Activated T-cell treated with anti-CD3 and anti-CD28 coated beads, Interleukin-2, amount 50 U/mL, for 48 hours (primary cell): ENCODE measurements at regions not wholly inside any gene's neighbourhood (a gene's known extent, or its start where the extent isn't known, plus 50 kb on each side); places are given as distances from the start of the nearest gene placed in this dataset.
"Not testable (repeated sequence)": the region's sequence is repeated elsewhere in the genome, so short reads cannot be mapped to it uniquely, and the experiment has no call there.

Experiments
- DNase-seq, 2 experiments: peaks; one replicate each; pipeline ENCODE4 v3.0.0-alpha.2; 2020

DNA sequence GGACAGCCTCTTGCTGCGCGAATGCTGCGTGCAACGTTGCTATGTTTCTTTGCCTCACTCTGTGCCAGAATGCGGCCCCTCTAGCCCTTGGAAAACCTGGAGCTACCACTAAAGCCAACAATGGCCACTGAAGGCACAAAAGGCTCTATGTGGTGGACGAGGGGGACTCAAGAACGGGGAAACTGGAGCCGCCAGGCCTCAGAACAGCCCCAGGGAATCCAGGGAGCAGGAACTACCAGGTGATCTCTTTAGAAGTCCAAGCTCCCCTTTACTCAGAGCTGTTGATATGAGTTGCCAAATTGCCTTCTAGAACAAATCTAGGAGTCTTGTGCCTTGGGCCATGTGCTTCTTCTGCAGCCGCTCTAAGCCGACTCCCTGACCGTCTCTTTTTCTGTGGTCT lies 113.8 kb upstream of the ERRFI1 start:
- DNase-seq: no peak

DNA sequence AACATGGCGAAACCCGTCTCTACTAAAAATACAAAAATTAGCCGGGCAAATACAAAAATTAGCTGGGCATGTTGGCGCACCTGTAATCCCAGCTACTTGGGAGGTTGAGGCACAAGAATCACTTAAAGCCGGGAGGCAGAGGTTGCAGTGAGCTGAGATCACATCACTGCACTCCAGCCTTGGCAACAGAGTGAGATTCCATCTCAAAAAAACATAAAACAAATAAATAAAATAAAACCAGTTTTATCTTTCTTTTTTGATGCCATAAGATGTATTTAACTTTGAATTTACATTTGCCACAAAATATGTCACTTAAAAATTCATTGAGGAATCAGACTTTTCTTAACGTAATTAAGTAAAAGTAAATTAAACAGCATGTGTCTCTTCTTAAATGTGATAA lies 113.3 kb upstream of the ERRFI1 start:
- no peak for DNase-seq

DNA sequence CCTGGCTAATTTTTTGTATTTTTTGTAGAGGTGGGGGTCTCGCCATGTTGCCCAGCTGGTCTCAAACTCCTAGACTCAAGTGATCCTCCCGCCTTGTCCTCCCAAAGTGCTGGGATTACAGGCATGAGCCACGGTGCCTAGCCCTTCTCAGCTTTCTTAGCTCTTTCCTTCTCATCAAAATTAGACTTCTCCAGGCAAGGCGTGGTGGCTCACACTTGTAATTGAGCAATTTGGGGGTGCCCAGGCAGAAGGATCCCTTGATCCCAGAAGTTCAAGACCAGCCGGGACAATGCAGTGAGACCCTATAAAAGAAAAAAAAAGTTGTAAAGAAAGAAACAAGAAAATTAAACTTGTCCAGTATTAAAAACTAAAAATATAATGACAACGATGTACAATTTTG lies 112.6 kb upstream of the ERRFI1 start:
- no peak for DNase-seq

DNA sequence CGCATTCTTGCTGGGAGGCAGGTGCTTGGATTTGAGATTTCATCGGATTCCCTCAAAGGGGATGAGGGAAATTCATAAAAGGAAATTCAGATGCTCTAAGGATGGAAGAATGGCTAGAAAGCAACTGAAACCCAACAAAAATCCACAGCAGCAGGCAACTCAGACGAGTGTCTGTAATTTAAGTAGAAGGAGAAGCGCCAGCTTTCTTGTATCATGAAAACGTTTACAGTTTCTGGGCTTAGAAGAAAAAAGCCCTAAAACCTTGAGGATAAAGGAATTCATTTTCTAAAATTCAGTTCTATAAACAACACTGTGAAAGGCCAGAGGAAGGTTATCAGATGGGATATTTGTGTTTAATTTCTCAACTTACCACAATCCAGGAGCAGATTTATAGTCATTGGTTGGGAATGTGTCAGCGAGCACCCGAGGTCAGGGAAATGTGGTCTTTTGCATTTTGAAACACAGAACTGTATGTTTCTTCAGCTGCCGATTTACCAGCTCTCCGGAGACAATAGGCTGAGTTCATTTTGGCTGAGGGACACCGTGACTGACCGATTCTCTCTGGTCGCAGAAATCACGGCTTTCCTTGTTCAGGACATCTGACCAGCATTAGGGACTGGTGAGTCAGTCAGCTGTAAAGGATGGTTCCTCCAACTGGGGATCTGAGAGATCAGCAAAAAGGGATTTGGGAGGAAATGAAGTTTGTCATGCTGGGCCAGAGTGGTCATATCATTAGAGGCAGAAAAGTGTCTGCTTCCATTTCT lies 111.6 kb upstream of the ERRFI1 start:
- no peak for DNase-seq

DNA sequence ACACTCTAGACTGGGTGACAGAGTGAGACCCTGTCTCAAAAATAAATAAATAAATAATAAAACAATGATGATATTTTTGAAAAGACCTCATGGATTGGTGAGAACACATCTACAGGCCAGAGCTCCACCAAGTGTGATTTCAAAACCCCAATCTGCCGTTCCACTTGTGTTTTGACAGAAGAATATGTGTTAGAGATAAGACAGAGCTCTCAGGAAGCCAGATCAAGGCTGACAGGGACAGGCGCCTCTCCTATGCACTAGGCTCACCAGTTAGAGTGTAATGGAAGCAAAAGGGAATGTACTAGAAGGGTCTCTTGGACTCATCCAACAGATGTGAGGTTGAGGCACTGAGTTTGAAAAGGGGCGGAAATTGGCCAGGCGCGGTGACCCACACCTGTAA lies 110.7 kb upstream of the ERRFI1 start:
- no peak for DNase-seq

DNA sequence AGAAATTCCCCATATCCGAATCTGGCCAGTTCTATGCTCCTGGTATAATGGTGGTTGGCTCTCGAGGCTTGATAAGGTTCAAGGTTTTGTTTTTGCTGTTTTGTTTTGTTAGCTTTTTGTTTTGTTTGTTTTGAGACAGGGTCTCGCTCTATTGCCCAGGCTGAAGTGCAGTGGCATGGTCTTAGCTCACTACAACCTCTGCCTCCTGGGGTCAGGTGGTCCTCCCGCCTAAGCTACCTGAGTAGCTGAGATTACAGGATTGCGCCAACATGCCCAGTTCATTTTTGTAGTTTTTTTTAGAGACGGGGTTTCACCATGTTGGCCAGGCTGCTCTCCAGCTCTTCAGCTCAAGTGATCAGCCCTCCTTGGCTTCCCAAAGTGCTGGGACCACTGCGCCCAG lies 109.1 kb upstream of the ERRFI1 start:
- DNase-seq: no peak

DNA sequence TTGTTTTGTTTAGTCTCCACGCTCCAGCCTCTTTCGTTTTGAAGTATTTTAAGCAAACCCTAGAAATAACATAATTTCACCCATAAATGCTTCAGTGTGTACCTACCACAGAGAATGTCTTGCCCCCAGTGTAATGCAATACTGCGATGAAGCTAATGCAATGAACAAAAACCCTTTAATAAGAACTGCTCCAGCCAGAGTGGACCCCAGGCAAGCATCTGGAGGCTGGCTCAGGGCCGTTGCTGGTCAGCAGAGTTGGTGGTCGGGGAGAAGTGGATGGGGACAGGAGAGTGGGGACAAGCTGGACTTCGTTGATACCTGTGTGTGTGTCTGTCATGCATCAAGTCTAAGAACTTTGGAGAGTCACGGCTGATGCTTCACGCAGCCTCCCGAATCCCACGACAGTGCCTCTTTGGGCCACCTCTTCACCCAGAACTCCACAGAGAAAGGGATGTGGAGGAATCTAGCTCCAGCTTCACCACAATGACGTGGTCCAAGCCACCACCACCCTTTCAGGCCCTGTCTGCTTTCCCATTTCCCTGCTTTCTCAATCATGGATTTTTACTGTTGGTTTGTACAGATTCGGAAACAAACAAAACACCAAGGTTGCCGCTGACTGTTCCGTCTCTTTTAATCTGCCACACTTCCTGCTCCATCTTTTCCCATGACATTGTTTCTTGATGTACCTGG lies 108.6 kb upstream of the ERRFI1 start:
- no peak for DNase-seq

DNA sequence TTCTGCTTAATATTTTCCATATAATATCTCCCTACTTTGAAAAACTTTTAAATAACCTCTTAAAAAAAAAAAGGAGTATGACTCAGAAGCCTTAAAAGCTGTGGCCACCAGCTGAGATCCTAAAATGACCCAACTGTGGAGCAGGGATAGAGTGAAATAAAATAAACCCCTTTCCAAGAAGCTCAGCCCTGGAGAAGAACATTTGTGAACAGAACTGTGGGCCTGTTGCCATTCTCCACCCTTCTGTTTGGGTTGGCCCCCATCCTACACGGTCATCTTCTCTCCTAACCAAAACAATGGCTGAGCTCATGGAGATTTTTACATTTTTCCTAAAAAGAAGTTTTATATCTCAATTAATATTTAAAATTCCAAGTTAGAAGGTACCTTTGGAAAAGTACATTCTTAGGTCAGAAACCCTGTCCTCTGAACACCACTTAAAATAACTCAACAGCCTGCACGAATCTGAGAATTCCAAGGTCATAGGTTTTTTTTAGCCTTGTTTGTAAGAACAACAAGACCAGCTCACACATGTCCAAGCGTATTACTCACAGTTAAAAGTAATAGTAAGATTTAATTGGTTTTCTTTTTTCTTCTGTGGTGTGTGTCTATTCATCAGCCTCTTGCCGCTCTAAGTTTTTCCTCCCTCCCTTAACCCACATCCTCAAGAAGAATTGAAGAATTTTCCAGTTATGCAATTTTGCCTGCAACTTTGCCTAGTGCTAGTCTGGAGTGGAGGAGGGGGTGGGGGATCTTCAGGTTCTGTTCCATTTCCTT lies 107.7 kb upstream of the ERRFI1 start:
- DNase-seq: no peak

DNA sequence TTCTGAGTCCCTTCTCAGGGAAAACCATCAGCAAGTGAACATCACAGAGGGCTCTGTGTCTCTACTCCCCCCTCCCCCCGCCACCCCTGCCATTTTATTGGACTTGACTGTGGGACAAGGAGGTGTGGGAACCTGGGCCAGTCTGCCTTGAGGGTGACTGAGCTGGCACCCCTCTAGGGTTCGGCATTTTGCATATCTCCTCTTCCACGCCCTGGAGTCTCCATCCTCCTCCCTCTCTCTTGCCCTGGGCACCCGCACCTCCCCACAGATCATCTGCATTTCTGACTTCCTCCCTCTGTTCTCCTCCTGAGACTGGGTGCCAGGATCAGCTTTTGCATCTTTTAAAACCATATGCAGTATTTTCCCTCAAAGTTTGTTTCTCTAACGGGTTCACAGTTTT lies 107.1 kb upstream of the ERRFI1 start:
- DNase-seq: no peak

DNA sequence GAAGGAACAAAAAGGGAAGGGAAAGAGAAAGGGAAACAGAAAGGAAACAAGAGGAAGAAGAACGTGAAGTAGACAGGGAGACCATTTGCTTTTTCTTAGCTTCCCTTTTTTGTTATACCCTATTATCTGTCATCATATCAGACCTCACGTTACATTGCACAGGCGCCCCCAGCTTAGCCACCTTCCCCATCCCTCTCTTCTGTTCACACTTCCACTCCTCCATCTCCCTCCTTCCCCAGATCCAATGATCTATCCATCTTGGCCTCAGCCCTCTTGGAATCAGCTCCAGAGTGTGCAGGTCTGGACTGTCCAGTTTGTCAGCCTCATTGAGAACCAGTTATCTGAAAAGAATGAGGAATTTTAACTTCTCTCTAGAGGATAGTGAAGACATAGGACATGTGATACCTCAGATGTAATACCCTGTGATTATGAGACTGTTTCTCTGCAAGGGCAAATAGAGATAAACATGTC lies 101.1 kb upstream of the ERRFI1 start:
- DNase-seq: no peak

DNA sequence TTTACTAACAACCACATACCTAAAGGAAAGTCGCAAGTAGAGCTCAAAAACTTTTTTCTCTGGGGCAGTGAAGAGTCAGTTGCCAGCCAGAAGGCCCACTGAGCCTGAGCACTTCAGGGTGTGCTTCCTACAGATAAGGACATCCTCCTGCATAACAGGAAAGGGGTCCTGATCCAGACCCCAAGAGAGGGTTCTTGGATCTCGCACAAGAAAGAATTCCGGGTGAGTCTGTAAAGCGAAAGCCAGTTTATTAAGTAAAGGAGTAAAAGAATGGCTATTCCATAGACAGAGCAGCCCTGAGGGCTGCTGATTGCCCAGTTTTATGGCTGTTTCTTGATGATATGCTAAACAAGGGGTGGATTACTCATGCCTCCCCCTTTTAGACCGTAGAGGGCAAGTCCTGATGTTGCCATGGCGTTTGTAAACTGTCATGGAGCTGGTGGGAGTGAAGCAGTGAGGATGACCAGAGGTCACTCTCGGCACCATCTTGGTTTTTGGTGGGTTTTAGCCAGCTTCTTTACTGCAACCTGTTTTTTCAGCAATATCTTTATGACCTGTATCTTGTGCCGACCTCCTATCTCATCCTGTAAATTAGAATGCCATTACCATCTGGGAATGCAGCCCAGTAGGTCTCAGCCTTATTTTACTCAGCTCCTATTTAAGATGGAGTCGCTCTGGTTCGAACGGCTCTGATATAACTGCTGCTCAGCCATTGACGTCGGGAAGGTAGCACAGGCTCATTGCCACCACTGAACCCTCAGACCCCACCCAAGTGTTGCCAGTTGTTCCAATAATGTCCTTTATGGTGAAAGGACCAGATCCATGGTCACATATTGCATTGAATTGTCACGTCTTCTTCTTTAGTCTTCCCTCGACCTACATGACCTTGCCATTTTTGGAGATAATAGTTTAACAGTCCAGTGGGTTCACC lies 96.6 kb upstream of the ERRFI1 start:
- no peak for DNase-seq

DNA sequence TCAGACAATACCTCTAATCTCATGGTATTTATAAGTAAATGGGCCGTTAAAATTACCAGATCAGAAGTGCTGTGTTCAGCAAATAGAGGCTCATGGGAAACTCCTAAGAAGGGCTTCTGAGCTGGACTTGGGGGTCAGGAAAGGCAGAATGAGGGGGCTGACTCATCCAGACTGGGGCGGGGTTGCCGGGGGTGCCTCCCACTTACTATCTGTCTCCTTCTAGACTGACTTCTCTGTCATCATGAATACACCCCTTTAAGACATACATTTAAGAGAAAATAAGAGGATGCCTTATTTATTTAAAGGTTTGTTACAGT lies 96.0 kb upstream of the ERRFI1 start:
- no peak for DNase-seq

DNA sequence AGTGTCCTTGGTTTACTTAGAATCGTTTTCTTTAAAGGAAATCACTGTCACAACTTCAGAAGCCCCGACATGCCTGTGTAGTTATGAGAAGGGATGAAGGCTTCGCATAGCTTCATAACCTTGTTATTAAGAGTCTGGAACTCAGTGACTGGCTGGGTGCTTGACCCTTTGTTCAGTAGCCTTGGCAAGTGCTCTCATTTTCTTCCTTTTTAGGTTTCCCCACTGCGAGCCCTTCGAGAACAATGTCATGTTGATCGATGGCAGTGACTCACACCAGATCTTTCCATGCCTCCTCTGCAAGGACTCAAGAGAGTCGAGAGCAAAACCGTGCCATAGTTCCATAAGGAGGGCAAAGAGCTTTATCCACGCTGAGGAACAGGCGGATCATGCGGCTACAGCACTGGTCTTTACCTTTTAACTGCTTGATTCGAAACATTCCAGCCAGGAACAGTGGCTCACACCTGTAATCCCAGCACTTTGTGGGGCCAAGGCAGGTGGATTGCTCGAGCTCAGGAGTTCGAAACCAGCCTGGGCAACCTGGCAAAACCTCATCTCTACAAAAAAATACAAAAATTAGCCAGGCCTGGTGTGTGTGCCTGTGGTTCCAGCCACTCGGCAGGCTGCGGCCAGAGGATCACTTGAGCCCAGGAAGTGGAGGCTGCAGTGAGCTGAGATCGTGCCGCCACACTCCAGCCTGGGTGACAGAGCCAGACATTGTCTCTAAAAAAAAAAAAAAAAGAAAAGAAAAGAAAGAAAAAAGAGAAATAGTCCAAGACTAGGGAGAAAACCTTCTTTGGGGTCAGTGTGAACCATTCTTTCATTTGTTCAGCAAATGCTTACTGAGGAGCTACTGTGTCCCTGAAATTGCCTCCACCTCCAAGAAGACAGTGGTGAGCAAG lies 95.4 kb upstream of the ERRFI1 start:
- no peak for DNase-seq

DNA sequence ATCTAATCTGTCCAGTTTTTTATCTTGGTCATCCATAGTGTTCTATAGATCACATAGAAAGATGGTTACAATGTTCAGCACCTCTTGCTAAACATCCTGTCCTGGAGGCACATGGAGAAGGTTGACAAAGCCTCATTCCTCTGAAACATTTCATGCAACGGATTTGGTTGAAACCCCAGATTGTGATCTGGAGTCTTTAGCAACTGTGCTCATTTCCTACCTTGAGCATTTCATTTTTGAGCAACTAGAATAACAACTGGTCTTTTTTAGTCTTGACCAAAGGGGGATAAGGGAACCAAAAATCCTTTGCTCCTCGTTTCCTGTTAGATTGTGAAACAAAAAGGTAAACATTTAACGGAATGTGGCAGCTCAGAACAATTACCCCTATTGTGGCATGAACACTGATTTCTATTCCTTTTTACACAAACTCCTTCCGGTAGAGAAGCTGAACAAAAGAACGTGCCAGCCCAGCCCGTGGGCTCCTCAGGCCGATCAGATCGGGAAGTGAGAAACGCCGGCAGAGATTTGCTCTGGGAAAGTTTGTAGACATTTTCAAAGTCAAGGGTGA lies 94.7 kb upstream of the ERRFI1 start:
- no peak for DNase-seq

DNA sequence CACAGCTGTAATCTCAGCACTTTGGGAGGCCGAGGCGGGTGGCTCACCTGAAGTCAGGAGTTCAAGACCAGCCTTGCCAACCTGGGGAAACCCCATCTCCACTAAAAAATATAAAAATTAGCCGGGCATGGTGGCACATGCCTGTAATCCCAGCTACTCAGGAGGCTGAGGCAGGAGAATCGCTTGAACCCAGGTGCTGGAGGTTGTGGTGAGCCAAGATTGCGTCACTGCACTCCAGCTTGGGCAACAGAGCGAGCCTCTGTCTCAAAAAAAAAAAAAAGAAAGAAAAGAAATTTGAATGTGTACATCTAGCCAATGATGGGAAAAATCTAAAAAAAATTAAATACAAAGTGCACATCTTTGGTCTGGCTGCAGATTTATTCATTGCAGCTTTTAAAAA lies 92.6 kb upstream of the ERRFI1 start:
- not testable (repeated sequence) for DNase-seq

DNA sequence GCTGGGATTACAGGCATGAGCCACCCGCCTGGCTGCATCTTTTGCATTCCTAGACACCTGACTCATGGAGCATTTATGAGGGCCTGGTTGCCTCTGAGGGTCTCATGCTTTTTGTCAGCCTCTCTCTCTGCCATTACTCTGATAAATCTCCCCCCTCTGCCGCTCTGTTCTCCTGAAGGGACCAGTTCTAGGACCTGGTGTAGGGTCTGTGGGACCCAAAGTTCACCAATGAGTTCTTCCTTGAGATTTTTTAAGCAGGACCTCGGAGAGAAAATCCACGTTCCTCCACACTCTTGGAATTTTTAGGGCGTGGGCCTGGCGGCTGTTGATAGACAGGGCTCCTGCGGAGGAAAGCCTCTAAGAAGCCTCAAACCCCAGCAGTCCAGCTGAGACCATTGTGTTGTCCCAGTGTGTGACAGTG lies 91.9 kb upstream of the ERRFI1 start:
- no peak for DNase-seq

DNA sequence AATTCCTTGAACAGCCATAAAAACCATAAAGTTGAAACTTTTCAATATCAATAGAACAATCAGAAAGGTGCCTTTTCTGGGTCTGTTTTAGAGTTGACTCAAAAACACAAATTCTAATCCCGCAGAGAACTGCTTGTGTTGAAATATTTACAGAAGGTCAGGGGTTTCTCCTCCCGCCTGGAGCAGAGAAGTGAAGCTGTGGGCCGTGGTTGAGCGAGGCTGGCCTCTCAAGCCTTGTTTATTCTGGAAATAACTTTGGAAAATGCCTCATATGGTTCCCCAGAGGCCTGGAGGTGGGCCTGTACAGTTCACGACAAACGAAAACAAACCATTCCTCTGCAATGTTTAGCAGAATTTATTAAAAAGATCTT lies 90.8 kb upstream of the ERRFI1 start:
- no peak for DNase-seq

DNA sequence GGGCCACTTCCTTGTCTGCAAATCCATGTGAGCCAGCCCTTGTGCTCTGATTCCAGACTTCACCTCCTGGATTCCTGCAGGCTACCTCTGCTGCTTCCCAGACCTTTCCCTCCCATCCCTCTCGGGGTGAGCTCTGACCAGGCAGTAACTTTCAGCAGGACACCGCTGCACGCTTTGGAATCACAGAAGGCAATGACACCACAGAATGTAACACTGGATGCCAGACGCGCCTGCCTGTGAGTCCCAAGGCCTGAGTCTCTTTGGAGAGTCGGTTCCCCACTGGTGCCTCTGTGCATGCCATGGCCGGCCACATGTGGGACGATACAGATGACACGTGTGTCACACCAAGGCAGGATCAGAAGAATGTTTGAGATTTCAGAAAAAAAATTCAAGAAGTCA lies 89.7 kb upstream of the ERRFI1 start:
- DNase-seq: no peak

DNA sequence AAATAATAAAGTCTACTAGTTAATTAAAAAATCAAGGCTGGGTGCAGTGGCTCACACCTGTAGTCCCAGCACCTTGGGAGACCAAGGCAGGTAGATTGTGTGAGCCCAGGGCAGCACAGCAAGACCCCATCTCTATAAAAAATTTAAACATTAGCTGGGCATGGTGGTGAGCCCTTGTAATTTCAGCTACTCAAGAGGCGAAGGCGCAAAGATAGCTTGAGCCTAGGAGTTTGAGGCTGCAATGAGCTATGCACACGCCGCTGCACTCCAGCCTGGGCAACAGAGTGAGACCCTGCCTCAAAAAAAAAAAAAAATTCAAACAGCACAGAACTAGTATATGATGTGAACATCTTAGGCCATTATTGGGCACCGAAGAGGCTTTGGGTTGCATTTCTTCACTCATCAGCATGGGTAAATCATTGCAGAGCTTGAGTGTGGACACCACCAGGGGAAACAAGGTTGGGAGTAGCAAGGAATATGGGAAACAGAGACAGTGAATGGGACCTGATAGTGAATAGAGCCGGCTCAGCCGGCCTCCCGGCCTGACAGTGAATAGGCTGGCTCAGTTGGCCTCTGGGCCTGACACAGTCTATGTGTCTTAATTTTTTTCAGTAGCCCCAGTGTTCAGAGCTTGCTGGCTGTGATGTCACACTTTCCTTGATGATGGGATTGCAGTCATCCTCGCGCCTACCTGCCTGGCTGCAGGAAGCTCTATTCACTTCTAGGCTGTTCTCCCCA lies 89.1 kb upstream of the ERRFI1 start:
- no peak for DNase-seq
